GM19193 (cell line): ENCODE measurements at regions not wholly inside any gene's neighbourhood (a gene's known extent, or its start where the extent isn't known, plus 50 kb on each side); places are given as distances from the start of the nearest gene placed in this dataset.

Experiments used
- POLR2A ChIP-seq: IDR thresholded peaks from 4 replicates; pipeline ENCODE4 v1.6.1; 2011; ENCODE audit not compliant: insufficient read depth, insufficient read length; ENCODE audit errors: extremely low read depth

GRCh38 chr3:72133329-72134011 lies 348.5 kb upstream of the PROK2 start:
- TF ChIP-seq POLR2A: no peak

GRCh38 chr3:72131899-72132298 lies 347.0 kb upstream of the PROK2 start:
- TF ChIP-seq POLR2A: no peak

- no peak for TF ChIP-seq POLR2A
These were observed 345.6 kb upstream of the PROK2 start for GRCh38 chr3:72130565-72130964.

GRCh38 chr3:72129501-72130094 lies 344.6 kb upstream of the PROK2 start:
- no peak for TF ChIP-seq POLR2A

GRCh38 chr3:72128921-72129320 lies 344.0 kb upstream of the PROK2 start:
- no peak for TF ChIP-seq POLR2A

- TF ChIP-seq POLR2A: no peak
These were observed 342.9 kb upstream of the PROK2 start for GRCh38 chr3:72127844-72128243.

- TF ChIP-seq POLR2A: no peak
These were observed 342.3 kb upstream of the PROK2 start for GRCh38 chr3:72127224-72127612.

GRCh38 chr3:72126441-72127223 lies 341.7 kb upstream of the PROK2 start:
- TF ChIP-seq POLR2A: no peak

GRCh38 chr3:72123908-72124441 lies 339.0 kb upstream of the PROK2 start:
- TF ChIP-seq POLR2A: no peak

- TF ChIP-seq POLR2A: no peak
These were observed 336.1 kb upstream of the PROK2 start for GRCh38 chr3:72120806-72121778.

- no peak for TF ChIP-seq POLR2A
These were observed 335.1 kb upstream of the PROK2 start for GRCh38 chr3:72120039-72120438.

GRCh38 chr3:72118628-72119027 lies 333.7 kb upstream of the PROK2 start:
- no peak for TF ChIP-seq POLR2A

- TF ChIP-seq POLR2A: no peak
These were observed 331.3 kb upstream of the PROK2 start for GRCh38 chr3:72116226-72116625.

- no peak for TF ChIP-seq POLR2A
These were observed 330.4 kb upstream of the PROK2 start for GRCh38 chr3:72115307-72115706.

GRCh38 chr3:72114773-72115172 lies 329.8 kb upstream of the PROK2 start:
- no peak for TF ChIP-seq POLR2A

GRCh38 chr3:72113964-72114363 lies 329.0 kb upstream of the PROK2 start:
- no peak for TF ChIP-seq POLR2A
